ENCODE measurements at regions not wholly inside any gene's neighbourhood (a gene's known extent, or its start where the extent isn't known, plus 50 kb on each side); places are given as distances from the start of the nearest gene placed in this dataset.

GRCh38 chrX:97682991-97683840 lies 799.5 kb downstream of the RPA4 start:
- Mint-ChIP-seq H3K4me1 (ENCODE audit: unreplicated experiment) (no peaks in the 10 kb centered on the region), H3K4me3 (no peak overlapping the region), H3K9me3 (no peaks in the 10 kb centered on the region), H3K27me3 (no peaks in the 10 kb centered on the region), H3K27ac (no peak overlapping the region), H3K36me3 (no peaks in the 10 kb centered on the region)
- no peak for TF ChIP-seq CTCF (conservative IDR thresholded peaks at IDR 0.05)
- no peak for DNase-seq (ENCODE audit: extremely low spot score, unreplicated experiment)

- no peaks in the 10 kb centered on the region for H3K27me3 Mint-ChIP-seq
- no peaks in the 10 kb centered on the region for H3K9me3 Mint-ChIP-seq
- no peak for DNase-seq (ENCODE audit: extremely low spot score, unreplicated experiment)
- no peaks in the 10 kb centered on the region for H3K36me3 Mint-ChIP-seq
- H3K4me1 Mint-ChIP-seq (ENCODE audit: unreplicated experiment) = no peaks in the 10 kb centered on the region
- H3K27ac Mint-ChIP-seq = no peak overlapping the region
- TF ChIP-seq CTCF (conservative IDR thresholded peaks at IDR 0.05) = peak; percentile 82
- H3K4me3 Mint-ChIP-seq = no peak overlapping the region
These were observed 802.0 kb downstream of the RPA4 start for GRCh38 chrX:97685753-97686152.

GRCh38 chrX:97691901-97692455 lies 808.3 kb downstream of the RPA4 start:
- Mint-ChIP-seq H3K27me3 (no peaks in the 10 kb centered on the region), H3K4me1 (ENCODE audit: unreplicated experiment) (peaks cover 5% of the 10 kb centered on the region), H3K4me3 (no peak overlapping the region), H3K9me3 (peaks cover 5% of the 10 kb centered on the region), H3K36me3 (no peaks in the 10 kb centered on the region), H3K27ac (no peak overlapping the region)
- TF ChIP-seq CTCF (conservative IDR thresholded peaks at IDR 0.05) = no peak
- no peak for DNase-seq (ENCODE audit: extremely low spot score, unreplicated experiment)

GRCh38 chrX:97692575-97692974 lies 808.9 kb downstream of the RPA4 start:
- no peak for DNase-seq (ENCODE audit: extremely low spot score, unreplicated experiment)
- Mint-ChIP-seq H3K4me1 (ENCODE audit: unreplicated experiment) (peaks cover 5% of the 10 kb centered on the region), H3K4me3 (no peak overlapping the region), H3K27ac (no peak overlapping the region), H3K36me3 (no peaks in the 10 kb centered on the region), H3K9me3 (peaks cover 5% of the 10 kb centered on the region), H3K27me3 (no peaks in the 10 kb centered on the region)
- no peak for TF ChIP-seq CTCF (conservative IDR thresholded peaks at IDR 0.05)

- no peak for DNase-seq (ENCODE audit: extremely low spot score, unreplicated experiment)
- Mint-ChIP-seq H3K27ac (no peak overlapping the region), H3K4me3 (no peak overlapping the region), H3K4me1 (ENCODE audit: unreplicated experiment) (no peaks in the 10 kb centered on the region), H3K27me3 (no peaks in the 10 kb centered on the region), H3K9me3 (peaks cover 5% of the 10 kb centered on the region), H3K36me3 (no peaks in the 10 kb centered on the region)
- no peak for TF ChIP-seq CTCF (conservative IDR thresholded peaks at IDR 0.05)
These were observed 816.8 kb downstream of the RPA4 start for GRCh38 chrX:97700547-97700946.

All from type B pancreatic cell (in vitro differentiated cells).